Esophagus muscularis mucosa (tissue), 3 donors: ENCODE measurements at regions not wholly inside any gene's neighbourhood (a gene's known extent, or its start where the extent isn't known, plus 50 kb on each side); places are given as distances from the start of the nearest gene placed in this dataset.

Source experiments
- CTCF ChIP-seq, 3 experiments: fragments of 200-600 bp in 2 of 3; fragments of 450-650 bp in 1 of 3; sonication (generic) in 2 of 3; IDR thresholded peaks; one replicate each; pipeline ENCODE4 v1.5.1; 2017 to 2019; ENCODE audit warnings: antibody characterized with exemption in 3 of 3, mild to moderate bottlenecking in 2 of 3, moderate library complexity in 1 of 3
- POLR2A ChIP-seq: fragments of 450-650 bp; IDR thresholded peaks from one replicate; pipeline ENCODE4 v1.6.1; 2017; ENCODE audit warnings: antibody characterized with exemption, moderate library complexity, mild to moderate bottlenecking, low read depth
- POLR2AphosphoS5 ChIP-seq, 2 donors: sonication (generic); formaldehyde crosslinking; IDR thresholded peaks; one replicate each; pipeline ENCODE4 v1.6.1; 2017; ENCODE audit warnings: antibody characterized with exemption in 2 of 2

- TF ChIP-seq CTCF (IDR thresholded peaks at IDR 0.05) (no peak), POLR2A (no peak), POLR2AphosphoS5 (IDR thresholded peaks at IDR 0.05) (no peak)
Observed at GRCh38 chr5:19125956-19126713, 861.9 kb downstream of the CDH18 start.
